IPS DF 4.7 (cell line): ENCODE measurements at regions not wholly inside any gene's neighbourhood (a gene's known extent, or its start where the extent isn't known, plus 50 kb on each side); places are given as distances from the start of the nearest gene placed in this dataset.

Experiments used
- DNase-seq: peaks from one replicate; pipeline ENCODE4 v3.0.0-alpha.2; 2013; ENCODE audit warnings: low spot score; ENCODE audit errors: extremely low read depth

DNA sequence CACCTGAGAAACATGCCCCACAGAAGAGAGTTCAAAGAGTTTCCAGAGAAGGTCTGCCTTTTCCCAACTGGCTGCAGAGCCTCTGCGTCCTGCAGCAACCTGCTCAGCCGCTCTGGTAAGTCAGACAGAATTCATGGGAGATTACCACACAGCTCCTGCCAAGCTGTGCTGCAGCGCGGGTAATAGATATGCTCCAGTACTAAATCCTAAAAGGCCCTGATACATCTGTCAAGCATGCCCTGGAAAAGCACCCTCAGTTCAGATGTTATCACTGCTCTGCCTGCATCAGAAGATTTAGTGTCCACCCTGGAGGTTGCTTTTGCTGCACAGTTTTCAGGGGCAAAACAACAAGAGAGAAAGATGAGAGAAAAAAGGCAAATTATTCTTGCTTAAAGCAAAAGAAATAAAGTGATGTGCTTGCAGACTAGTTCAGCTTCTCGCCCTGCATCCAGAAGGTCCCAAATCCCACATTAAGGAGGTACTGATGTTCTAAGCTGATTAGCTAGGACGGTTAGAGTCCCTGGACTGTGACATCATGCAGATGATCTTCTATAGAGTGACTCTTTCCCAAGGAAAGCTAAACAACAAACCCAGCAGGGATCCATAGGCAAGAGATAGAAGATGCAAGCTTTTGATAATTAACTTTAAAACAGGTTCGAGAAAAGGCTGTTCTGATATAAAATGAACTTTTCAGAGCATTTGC, 488.6 kb downstream of the BCL11A start:
- DNase-seq: no peak

GRCh38 chr2:60058781-60059180, 494.7 kb downstream of the BCL11A start:
- no peak for DNase-seq

DNA sequence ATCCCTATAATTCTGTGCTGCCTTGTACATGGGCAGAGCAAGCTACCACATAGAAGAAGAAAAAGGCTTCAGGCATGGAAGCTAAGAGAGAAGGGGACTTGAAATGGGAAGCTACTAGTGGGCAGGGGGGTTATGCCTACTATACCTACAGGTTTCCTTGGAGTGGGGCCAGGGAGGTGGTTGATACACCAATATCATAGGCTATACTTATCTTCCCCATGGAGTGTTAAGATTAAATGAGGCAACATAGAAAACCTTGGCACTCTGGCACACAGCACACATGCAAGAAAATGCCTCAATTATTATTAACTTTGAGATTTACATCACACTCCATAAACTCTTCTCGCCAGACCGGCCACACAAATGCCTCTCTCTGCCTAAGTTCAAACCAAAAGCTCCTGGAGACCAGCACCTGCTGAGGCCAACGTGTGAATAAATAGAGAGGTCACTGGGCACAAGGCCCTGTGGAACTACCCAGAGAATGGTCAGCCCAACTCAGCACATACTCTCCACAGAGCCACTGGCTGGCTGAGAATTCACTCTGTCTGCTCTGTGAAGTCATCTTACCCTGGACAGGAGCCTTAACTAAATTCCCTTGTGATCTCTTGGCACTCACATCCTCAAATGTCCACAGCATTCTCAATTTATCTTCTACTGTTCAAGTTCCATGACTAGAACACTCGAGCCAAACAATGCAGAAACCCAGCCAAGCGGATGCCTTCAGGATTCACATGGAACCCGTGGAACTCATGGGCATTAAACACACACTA, 498.7 kb downstream of the BCL11A start:
- no peak for DNase-seq

- DNase-seq: no peak
These were observed 499.7 kb downstream of the BCL11A start for GRCh38 chr2:60053791-60054190.

DNA sequence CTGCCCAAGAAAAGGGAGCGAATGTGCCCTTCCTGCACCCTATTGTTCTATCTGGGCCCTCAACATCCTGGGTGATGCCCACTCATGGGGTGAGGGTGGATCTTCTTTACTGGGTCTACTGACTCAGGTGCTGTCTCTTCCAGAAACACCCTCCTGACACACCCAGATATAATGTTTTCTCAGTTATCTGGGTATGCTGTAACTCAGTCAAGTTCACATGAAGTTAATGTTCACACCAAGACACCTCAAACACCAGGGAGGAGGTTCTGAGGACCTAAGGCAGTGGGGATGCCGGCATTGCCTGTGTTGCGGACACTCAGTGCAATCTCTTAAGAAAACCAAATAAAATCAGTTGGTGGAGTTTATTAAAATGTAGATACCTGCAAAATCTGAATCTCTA, 500.9 kb downstream of the BCL11A start:
- DNase-seq: no peak

- DNase-seq: no peak
These were observed 501.5 kb downstream of the BCL11A start for GRCh38 chr2:60051991-60052390.

DNA sequence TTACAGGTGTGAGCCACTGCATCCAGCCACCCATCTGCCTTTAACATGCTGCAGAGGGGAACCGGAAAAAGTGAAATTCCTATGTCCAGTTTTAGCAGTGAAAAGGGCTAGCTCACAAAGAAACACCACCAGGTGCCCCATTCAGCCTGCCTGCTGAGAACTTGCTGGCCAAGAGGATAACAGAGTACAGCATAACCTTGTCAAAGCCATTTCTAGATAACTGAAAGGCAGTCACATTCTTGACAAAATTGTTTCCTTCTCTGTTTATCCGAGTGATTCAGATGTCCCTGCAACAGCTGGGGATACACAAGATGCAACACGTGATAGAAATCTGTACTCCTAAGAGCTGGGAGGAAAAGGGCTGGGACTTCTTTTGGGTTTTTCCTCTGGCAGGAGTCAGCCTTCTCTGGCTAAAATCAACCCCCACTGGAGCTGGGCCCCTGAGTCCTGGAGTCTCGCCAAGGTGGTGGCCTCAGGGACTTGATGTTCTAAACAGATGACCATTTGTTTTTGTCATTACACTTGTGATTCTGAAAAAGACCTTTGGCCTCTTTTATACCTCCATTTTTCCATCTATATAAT, 505.4 kb downstream of the BCL11A start:
- no peak for DNase-seq

DNA sequence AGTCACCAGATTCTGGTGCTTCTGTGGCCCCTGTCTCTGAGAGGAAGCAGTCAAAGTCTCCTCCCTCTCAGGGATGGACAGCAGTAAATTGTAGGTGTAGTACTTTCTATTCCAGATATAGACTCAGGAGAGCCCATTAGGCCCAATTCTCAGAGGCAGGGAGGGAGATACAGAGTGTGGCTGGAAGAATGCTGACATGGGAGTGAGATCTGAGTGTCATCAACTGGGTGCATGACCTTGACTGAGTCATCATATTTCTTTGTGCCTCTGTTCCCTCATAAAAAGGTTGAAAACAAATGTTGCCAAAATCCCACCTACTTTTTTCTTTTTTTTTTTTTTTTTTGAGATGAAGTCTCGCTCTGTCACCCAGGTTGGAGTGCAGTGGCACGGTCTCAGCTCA, 506.1 kb downstream of the BCL11A start:
- DNase-seq: no peak

DNA sequence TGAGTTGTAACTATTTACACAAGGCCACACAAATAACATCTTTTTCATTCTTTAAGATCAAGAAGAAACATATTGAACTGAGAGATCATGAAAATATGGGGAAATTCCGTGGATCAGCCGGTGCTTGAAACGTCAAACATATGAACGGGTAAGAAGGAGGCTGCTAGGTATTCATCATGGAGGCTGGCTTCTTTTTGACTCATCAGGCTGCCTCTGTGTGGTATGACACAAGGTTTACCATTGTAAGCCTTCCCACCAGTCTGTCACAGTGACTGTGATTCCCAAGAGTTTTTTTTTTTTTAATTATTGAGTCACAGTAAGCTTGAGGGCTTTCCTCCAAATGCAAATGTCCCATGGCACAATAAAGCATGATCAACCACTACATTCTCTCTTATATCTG, 506.9 kb downstream of the BCL11A start:
- no peak for DNase-seq

DNA sequence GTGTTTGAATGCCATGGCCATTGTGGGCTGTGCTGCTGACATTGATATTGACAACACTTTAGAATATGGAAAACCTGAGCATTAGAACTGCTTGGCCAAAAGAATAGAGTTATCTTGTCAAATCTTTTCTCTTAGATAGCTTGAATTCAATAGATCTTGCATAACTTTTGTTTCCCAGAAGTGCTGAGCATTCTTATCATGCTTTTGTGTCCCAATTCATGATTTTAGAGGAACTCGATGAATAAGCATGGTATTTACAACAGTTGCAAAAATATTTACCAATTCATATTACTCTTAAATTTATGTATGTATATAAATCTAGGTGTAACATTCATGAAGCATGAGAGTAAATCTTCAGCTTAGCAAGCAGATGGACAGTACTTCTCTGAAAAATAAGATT, 508.0 kb downstream of the BCL11A start:
- no peak for DNase-seq

DNA sequence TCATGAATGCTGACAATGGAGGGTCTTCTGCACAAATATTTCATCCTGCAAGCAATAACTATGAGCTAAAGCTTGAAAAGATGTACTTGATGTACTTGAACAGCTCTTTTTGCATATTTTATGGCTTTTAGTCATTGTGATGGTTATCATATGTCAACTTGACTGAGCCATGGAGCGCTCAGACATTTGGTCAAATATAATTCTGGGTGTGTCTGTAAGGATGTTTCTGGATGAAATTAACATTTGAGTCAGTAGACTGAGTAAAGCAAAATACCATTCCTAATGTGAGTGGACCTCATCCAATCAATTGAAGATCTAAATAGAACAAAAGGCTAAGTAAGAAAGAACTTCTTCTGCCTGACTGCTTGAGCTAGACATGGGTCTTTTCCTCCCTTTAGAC, 509.0 kb downstream of the BCL11A start:
- DNase-seq: no peak

- no peak for DNase-seq
These were observed 511.4 kb downstream of the BCL11A start for GRCh38 chr2:60042023-60042422.

GRCh38 chr2:60033325-60033724, 520.1 kb downstream of the BCL11A start:
- no peak for DNase-seq

DNA sequence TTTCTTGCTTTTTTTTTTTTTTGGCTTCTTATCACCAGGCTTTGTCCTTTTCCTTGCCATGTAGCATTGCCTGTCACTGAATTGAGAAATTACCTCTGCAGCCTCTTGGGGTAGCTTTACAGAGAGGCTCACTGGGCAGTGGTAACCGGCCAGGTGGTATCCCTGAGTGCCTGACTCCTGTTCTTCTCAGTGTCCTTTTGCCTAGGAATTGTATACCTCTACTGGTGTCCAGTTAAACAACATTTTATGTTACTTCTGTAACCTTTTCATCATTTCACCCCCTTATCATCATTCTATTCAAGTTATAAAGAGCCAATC, 523.9 kb downstream of the BCL11A start:
- no peak for DNase-seq

GRCh38 chr2:60028849-60029565, 524.4 kb downstream of the BCL11A start:
- no peak for DNase-seq

- no peak for DNase-seq
These were observed 528.0 kb downstream of the BCL11A start for GRCh38 chr2:60025496-60025895.

GRCh38 chr2:60023256-60023985, 530.0 kb downstream of the BCL11A start:
- DNase-seq: no peak

DNA sequence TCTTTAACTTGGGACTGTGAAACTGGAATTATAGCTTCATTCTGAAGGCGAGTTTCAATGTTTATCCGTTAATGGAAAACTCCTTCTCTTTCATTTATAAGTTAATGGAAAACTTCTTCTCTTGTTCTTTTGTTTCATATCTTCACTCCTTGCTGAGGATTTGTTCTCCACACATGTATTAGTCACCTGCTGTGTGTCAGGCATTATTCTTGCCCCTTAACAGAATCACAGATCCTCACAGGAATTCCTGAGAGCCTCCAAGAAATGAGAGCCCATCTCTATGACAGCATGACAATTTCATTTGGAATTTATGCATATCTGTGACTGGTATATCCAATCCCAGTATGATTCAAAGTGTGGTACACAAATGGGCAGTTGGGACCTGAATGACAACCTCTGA, 545.8 kb downstream of the BCL11A start:
- no peak for DNase-seq

DNA sequence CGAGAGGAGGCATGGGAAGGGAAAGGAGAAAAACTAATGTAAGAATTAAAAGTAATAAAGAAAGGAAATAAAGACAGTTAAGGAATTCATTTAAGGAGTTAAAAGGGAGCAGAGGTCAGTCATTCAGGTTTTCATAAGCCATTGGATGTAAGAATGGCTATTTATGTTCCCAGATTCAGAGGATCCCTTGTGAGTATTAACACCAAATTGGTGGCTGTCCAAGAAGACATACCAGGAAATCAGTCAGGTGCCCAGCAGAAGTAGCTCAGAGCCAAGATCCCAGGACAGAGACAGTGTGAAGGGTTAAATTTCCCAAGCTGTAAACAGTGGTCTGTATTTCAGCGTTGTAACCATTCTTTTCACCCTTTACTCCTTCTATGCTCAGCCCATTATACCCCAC, 550.4 kb downstream of the BCL11A start:
- no peak for DNase-seq

DNA sequence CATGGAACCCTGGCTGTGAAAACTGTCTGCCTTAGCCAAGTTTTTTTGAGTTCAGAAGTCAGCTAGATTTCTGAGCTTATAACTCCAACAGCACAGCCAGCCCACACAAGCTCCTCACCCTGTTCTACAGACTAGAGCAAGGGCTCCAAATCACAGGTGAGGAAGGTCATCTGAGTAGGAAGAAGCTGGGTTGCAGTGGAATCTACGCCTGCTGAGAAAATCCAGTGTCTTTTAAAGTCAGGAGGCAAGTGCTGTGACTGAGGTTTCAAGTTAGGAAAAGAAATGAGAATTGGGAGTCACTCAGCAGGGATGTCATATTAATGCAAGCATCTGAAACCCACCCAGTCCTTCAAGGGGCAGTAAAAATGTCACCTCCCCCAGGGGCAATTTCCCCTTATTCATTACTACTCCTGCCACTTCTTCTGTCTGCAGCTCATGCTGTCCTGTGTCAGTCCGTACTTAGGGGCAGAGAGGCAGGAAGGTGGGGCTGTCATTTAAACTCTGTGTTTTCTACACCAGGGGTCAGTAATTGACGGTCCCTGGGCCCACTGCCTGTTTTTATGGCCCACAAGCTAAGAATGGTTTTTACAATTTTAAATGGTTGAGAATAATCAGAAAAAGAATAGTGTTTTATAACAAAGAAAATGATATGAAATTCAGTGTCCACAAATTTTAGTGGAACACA, 551.1 kb downstream of the BCL11A start:
- DNase-seq: no peak

DNA sequence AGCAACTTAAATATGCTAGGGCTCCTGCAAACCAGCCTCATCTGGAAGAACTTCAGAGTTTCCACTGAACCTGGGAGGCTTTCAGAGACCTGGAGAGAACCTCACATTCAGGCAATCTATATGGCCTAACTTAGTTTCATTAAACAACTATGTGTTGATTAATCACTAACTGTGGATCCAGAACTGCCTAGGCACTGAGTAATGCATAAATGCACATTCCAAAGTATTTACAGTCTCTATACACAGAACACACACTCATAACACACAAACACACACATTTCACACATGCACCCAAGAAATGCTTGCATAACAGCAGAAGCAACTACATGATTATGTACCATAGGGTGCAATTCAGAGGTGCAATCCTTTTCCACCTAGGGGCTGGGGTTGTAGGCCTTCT, 552.8 kb downstream of the BCL11A start:
- no peak for DNase-seq
